ENCODE measurements at regions not wholly inside any gene's neighbourhood (a gene's known extent, or its start where the extent isn't known, plus 50 kb on each side); places are given as distances from the start of the nearest gene placed in this dataset.

DNA sequence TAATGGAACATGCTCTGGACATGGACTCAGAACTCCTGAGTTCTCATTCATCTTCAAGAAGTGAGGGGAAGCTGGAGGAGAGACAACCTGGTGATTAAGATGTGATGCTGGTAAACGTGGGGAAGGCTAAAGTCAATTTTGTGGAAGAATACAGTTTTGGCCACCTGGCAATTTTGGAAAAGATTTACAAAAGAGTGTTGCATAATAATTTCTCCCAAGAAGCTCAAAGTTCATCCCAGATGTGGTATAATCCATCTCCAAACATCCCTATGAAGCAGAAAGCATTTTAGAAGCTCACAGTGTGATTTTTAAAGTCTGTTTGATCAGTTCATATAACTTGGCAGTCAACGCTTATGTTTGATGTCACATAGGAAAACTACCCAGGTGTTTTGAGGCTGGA, 208.7 kb downstream of the LMX1A start:
- no peak for DNase-seq

DNA sequence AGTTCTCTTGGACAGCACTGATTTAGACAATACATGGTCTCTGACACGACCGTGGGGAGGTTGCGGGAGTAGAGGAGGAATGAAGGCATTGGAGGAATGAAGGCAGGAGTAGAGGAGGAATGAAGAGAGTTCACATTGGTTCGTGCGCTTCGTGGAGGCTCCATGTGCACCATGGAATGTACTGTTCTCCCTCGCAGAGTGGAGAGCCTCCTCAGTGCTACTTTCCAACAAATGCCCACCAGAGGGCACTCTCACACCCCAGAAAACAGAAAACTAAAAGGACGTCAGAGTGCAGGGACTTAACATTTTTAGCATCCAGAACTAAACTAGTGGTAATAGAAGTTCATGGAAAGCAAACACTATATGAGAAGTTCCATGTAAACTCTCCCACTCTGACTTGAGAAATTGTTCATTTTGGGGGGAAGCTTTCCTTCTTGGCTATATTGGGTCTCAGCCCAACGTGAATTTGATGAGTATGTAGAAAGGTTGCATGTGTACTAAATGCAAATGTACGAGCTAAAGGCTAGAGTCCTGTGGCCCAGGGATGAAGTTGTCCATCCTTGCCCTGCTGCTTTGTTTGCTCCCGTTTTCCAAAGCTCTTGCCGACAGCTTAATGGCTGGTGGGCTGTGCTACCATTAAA, 211.6 kb downstream of the LMX1A start:
- DNase-seq: peak; percentile 90

DNA sequence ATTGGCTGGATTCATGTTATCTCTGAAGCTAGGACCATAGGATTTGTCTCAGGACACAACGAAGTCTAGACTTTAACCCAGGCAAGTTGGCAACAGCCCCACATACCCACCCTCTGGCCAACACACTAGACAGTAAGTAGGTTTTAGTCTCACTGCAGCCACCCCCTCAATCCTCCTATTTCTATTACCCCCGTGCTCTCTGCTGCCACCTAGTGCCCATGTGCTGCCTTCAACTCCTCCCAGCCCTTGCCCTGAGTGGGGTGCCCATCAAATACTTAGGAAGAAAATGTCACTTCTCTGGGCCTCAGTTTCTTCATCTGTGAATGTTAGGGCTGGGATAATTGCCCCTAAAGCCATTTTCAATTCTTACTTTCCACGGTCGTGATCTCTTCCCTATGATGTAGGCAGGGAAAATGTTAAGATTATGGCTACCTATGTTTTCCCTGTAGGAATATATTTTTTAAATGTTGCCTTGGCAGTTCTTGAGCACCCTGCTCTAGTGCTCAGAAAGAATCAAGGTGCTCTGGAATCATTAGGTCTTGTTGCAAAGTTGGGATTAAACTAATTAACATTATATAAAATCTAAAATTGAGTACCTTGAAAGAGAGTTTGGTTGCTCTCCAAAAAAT, 213.0 kb downstream of the LMX1A start:
- no peak for DNase-seq

DNA sequence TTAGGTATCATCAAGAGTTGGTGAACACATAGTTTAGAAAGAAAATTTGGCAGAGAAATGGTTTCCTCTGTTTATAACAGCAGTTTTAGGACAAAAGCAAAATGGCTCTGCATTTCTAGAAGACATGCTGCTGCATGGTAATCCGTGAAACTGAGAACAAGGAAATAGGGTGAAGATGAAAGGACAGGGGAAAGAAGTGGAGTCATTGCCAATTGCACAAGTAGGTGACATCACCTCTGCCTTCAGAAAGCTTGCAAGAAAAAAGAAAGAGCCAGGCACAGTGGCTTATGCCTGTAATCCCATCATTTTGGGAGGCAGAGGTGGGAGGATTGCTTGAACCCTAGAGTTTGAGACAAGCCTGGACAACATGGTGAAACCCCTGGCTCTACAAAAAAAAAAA, 217.6 kb downstream of the LMX1A start:
- no peak for DNase-seq

DNA sequence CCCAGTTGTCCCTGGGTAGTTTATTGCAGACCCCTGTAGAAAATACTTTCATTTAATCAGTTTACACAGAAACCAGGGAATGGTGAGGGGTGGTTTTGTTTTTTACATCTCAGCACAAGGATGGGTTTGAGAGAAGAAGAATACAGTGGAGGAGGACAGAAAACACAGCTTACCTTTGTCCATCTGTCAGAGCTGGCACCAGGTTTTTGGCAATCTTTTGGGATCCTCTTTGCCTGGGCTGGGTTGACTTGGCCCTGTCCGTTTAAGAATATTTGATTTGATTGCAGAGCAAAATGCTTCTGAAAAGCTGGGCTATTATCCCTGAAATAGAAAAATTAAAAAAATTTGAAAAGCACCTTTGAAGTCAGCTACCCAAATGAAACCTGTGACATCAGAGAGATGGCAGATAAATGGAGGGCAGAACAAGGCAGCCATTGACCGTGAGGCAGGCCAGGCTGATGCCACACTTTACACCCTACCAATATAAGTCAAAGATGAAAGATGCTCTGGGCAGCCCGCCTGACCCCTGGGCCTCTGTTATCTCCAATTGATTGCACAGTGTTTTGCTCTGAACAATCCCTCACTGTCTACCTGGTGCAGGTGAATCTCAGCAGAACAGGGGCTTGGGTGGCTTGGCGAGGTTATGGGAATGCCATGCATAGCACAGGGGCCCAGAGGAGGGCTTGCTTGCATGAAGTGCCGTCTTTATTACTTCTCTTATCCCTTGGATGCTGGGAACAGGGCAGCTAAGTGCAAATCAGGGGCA, 218.8 kb downstream of the LMX1A start:
- DNase-seq: no peak

DNA sequence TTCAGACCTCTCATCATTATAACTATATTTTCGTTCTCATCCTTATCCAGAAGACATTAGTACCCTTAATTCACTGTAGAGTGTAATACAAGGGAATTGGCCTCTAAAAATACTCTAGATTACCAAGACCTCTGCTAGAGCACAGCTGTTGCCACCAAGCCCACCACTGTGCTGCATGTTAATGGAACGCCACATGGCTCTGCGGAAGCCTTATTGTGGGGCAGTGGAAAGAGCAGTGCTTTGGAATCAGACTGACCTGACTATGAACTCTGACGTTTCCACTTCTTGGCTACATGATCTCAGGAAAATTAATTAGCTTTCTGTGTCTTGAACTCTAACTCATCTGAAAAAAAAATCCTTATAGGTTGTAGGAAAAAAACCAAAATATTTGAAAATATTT, 222.1 kb downstream of the LMX1A start:
- peak; percentile 33 for DNase-seq

DNA sequence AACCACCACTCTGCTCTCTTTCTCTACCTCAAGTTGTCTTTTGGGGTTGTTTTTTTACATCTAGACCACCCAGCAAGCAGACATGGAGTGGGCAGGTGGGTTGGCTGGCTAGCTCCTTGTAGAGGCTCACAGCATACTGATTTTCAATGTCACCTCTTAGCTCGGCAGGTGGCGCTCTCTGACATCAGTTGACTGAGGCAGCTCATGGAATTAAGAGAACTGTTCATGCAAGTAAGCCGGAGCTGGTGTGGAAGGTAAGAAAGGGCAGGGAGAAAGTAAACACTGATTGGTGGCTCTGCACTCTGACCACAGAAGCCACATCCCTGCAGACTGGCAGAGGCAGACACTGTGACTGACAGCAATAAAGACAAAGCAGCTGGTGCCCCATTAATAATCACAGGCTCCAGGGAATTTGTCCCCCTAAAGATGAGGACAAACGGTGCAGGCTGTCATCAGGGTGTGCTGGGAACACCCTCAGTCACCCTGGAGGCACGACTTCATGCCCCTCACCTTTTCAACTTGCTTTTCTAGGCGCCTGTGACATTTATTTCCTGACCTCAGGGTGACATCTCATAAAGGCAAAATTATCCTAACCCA, 226.8 kb downstream of the LMX1A start:
- DNase-seq: peak; percentile 83

DNA sequence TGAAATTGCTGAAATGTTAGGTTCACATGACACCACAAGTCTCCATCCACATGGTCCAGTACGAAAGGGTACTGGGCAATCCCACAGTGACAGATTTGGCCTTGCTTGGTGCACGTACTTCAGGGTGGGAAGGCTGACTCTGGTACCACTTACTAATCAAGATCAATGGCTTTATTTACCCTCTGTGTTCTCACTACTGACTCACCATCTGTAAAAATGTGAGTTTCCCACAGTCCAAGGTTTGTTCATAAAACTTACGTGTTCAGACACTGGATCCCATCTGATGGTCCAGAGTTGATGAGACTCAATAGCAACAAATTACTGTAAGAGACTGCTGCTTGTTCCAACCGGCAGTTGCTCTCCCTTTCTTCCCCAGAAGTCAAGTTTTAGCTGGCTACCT, 231.7 kb downstream of the LMX1A start:
- no peak for DNase-seq

DNA sequence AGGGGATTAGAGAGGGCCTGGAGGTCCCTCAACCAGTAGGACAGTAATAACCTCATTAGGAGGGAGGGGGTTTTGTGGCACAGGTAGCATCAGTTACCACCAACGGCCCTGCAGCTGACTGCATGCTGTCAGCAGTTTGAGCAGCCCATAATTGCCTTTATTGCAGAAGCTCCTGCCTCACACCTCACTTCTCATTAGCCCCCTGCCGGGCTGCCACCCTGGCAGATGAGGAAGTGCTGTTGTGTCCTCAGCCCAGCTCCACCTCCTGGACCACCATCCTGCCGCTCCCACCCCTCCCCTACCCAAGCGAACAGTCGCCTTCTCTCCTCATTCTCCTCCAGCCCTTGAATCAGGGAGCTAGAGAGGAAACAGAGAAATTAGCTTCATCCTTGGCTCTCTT, 237.4 kb downstream of the LMX1A start:
- DNase-seq: no peak

DNA sequence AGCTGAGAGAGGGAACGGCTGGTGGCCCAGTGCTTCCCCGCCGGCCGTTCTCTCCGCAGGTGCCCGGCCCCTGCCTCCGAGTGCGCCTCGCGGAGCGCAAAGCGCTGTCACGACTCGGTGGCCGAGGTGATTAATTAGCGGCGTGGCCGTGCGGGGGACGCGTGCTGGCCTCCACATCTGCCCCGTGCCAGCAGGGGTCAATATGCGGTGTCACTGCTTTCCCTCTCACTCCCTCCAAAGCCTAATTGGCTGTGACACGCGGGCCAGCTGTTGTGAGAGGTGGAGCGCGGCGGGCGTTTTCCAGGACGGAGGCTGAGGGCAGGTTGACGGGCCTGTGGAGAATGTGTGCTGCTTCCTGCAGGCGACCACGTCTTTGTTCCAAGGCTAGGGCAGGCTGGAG, 239.0 kb downstream of the LMX1A start:
- peak; percentile 29 for DNase-seq

DNA sequence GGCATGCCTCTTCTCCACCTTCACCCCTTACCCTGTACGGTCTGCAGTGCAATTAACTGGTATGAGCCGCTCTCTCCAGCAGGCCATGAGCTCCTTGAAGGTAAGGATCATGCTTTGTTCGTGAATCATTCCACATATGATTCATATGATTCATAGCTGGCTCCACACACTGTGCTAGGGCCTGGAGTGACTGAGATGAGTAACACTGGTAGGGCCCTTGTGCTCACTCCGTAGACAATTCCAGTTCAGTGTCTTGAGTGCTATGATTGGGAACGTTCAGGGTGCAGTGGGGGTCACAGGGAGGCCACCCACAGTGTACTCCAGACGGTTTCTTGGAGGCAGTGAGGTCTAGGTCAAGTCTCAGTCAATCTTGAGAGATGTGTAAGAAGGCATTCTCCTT, 239.8 kb downstream of the LMX1A start:
- no peak for DNase-seq

DNA sequence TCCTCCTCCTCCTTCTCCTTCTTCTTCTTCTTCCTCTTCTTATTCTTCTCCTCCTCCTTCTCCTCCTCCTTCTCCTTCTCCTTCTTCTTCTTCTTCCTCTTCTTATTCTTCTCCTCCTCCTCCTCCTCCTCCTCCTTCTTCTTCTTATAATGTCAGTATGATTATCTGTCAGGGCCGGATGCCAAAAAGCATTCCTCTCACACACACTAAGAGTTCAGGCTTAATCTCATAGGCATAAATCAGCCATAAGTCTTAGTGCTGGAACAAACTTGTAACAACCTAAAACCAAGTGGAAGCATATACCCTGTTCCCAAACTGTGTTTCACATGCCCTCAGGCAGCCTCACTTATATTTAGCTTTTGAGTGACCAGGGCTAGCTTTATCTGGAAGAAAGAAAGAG, 240.3 kb downstream of the LMX1A start:
- DNase-seq: no peak

DNA sequence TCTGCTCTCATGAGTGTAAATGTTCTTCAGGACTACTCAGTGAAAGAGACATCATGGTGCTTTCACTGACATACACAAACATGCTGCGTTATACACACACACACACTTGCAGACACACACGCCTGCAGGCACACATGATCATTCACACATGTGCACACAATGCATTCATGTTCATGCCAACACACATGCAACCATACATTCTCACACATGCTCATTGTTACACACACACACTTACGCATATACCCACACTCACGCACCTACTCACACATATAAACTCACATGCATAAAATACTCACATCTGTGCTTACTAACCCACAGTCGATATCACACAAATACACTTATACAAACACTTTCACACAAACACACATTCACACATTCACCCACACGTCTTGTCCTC, 241.6 kb downstream of the LMX1A start:
- no peak for DNase-seq

DNA sequence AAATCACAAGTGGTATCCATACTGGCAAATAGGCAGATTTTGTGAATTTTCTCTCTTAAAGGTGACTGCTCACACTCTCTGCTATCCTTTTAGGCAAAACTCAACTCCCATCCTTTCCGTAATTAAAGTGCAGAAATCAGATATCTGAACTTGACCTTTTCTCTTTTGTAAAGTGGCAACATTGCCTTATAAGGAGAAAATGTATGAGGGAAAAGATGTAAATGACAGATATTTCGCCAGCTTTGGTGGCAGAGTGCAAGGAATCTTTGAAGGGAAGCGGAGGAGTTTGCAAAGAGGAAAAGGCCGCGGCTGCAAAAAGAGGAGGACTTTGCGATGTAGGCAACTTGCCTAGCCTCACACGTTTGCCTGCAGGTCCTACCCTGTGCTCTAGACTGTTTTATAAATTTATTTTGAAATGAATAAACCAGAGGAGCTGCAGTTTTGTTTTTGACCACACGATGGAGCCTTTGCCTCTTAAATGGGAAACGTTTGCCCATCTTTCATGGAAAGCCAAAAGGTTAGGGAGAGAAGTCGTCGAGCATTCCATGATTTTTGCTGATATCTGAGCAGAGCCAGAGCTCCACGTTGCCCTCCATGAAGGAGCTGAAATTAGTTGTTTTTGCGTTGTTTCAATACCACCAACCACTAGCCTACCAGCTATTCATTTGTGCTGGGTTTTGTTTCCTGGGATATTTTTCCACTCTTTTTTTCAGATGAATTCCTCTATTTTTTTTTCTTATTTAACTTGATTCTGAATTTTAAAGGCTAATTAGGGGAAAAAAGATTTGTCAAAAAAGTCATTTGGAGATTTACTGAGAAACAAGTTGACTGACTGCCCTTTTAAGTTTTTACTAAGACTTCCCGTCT, 242.3 kb downstream of the LMX1A start:
- DNase-seq: peak; percentile 72

DNA sequence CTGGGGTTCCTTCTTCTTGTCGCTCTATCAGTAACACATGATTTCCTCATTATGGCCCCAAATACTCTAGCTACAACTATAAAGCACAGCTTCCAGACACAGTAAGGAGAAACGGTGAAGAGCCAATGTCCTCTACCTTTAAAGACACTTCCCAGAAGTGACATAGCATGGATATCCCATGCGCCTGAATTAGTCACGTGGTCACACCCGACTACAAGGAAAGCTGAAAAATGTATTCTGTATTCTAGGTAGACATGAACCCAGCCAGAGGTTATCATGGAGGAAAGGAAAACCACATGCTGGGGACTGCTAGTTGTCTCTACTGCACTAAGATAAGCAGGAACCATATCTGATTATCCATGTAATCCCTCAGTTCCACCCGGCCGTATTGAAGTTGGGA, 244.3 kb downstream of the LMX1A start:
- no peak for DNase-seq

DNA sequence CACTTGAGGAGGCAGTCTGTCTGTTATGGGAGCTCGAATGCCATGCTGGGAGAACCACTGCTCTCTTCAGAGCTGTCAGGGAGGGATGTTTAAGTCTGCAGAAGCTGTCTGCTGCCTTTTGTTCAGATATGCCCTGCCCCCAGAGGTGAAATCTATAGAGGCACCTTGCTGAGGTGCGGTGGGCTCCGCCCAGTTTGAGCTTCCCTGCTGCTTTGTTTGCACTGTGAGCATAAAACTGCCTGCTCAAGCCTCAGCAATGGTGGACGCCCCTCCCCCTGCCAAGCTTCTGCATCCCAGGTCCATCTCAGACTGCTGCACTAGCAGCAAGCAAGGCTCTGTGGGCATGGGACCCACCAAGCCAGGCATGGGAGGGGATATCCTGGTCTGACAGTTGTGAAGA, 247.5 kb downstream of the LMX1A start:
- DNase-seq: no peak

DNA sequence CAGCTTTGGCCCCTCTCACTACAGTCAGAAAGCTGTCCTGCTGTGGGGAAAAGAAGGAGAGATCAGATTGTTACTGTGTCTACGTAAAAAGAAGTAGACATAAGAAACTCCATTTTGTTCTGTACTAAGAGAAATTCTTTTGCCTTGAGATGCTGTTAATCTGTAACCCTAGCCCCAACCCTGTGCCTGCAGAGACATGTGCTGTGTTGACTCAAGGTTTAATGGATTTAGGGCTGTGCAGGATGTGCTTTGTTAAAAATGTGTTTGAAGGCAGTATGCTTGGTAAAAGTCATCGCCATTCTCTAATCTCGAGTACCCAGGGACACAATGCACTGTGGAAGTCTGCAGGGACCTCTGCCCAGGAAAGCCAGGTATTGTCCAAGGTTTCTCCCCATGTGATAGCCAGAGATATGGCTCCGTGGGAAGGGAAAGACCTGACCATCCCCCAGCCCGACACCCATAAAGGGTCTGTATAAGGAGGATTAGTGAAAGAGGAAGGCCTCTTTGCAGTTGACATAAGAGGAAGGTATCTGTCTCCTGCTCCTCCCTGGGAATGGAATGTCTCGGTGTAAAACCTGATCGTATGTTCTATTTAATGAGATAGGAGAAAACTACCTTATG, 263.9 kb downstream of the LMX1A start:
- peak; percentile 19 for DNase-seq

DNA sequence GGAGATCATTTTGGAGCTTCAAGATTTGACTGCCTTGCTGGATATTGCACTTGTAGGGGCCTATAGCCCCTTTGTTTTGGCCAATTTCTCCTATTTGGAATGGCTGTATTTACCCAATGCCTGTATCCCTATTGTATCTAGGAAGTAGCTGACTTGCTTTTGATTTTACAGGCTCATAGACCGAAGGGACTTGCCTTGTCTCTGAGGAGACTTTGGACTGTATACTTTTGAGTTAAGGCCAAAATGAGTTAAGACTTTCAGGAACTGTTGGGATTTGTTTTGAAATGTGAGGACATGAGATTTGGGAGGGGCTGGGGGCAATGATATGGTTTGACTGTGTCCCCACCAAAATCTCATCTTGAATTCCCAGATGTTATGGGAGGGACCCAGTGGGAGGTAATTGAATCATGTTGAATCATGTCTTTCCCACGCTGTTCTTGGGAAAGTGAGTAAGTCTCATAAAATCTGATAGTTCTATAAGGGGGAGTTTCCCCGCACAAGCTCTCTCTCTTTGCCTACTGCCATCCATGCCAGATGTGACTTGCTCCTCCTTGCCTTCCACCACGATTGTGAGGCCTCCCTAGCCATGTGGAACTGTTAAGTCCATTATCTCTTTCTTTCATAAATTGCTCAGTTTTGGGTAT, 276.1 kb downstream of the LMX1A start:
- no peak for DNase-seq

DNA sequence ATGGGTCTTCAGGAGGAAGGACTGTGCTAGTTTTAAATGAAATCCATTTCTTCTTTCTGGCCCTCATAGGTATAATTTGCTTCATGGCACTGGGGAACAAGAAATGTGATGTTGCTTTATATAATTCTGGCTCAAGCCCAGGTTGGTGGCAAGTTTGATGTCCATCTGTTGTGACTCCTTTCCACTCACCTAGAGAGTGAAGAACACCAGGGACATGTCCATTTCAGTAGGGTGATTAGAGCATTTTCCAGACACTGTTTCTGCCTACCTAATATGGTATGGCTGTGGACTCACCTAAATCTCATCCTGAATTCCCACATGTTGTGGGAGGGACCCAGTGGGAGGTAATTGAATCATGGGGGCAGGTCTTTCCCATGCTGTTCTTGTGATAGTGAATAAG, 278.1 kb downstream of the LMX1A start:
- DNase-seq: no peak

DNA sequence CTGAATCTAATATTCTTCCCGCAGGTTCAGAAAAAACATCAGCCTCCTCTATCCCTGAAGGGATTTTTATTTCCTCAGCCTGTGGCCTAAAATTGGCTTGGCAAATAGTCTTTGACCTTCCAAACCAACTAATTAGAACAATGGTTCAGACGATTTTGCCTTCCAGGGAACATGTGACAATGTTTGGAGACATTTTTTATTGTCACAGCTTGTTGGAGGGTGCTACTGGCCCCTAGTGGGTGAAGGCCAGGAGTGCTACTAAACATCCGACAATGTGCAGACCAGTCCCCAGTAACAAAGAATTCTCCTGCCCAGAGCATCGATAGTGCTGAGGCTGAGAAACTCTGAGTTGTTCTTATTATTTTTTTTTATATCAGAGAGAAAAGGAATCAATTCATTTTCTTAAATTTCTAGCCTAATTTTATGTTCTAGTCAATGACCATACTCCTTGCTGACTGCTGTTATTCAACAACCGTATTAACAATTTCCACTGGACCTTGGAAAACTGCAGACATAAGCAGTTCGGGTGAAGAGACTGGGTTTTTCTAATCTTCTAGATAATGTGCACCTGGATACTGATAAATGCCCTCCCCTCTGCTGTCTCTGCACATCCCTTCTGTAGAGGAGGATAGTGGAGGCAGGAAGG, 280.7 kb downstream of the LMX1A start:
- DNase-seq: peak; percentile 40
